ENCODE measurements at regions not wholly inside any gene's neighbourhood (a gene's known extent, or its start where the extent isn't known, plus 50 kb on each side); places are given as distances from the start of the nearest gene placed in this dataset.

DNA sequence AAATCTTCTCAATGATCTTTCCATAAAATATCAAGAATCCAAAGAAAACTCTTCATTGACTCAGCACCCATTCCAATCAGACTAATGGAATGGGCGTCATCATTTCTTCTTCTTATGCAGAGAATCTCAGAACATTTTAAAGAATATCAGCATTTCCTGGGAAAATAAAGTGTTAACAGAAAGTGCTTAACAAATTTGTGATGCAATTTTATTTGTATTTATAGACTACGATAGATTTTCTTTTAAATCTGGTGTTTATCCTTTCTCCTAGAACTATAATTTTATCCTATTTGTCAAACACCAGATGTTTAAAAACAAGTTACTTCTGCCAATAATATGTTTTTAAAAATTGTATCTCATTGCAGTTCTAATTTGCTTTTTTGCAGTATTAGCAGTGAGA, 330.7 kb downstream of the COL12A1 start:
- Histone ChIP-seq H3K36me3 (ENCODE audit: control insufficient read depth, insufficient read depth, low read length) (no peaks in the 10 kb centered on the region), H3K27me3 (ENCODE audit: control insufficient read depth, insufficient read depth, low read length) (no peaks in the 10 kb centered on the region), H3K4me3 (ENCODE audit: low read depth, low read length) (no peak overlapping the region)
- ChIA-PET CTCF (no interaction called here), POLR2A (no interaction called here)
- TF ChIP-seq, protein P1, sequence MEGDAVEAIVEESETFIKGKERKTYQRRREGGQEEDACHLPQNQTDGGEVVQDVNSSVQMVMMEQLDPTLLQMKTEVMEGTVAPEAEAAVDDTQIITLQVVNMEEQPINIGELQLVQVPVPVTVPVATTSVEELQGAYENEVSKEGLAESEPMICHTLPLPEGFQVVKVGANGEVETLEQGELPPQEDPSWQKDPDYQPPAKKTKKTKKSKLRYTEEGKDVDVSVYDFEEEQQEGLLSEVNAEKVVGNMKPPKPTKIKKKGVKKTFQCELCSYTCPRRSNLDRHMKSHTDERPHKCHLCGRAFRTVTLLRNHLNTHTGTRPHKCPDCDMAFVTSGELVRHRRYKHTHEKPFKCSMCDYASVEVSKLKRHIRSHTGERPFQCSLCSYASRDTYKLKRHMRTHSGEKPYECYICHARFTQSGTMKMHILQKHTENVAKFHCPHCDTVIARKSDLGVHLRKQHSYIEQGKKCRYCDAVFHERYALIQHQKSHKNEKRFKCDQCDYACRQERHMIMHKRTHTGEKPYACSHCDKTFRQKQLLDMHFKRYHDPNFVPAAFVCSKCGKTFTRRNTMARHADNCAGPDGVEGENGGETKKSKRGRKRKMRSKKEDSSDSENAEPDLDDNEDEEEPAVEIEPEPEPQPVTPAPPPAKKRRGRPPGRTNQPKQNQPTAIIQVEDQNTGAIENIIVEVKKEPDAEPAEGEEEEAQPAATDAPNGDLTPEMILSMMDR (IDR thresholded peaks at IDR 0.05; ENCODE audit: insufficient read depth, low read depth, low read length), result no peak
- no peak for DNase-seq (ENCODE audit: low read depth)

DNA sequence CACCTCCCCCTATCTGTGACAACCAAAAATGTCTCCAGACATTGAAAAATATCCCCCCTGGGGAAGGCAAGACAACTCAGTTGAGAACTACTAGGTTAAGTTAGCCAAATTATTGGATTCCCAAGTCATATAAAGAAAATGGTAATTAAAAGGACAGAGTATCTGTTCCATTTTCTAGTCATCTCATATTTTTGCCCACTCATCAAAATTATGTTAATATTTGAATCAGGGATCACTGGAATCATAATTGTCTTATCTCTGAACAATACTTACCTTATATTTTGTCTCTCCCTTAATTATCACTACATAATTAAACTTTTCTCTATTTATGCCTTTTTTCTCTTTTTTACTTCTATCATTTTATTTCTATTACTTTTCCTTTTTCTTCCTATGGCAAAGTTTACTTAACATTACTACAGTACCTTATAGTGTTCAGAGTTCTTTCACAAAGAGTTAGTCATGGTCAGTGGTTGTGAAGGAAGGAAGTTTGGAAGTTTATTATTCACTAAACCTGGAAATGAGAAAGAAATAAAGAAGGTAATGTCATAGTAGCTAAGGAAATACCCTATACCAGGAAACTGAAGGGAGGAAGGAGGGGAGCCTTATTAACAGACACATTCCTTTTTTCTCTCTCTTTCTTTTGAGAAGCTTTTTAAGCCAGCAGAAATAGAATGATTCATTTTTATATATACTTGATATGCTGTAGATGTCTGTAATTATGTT, 332.9 kb downstream of the COL12A1 start:
- ChIA-PET CTCF (no interaction called here), POLR2A (no interaction called here)
- TF ChIP-seq, protein P1 (IDR thresholded peaks at IDR 0.05; ENCODE audit: insufficient read depth, low read depth, low read length), result no peak
- H3K36me3 ChIP-seq (ENCODE audit: control insufficient read depth, insufficient read depth, low read length), result no peaks in the 10 kb centered on the region
- no peak overlapping the region for H3K4me3 ChIP-seq (ENCODE audit: low read depth, low read length)
- DNase-seq (ENCODE audit: low read depth), result no peak
- no peaks in the 10 kb centered on the region for H3K27me3 ChIP-seq (ENCODE audit: control insufficient read depth, insufficient read depth, low read length)

DNA sequence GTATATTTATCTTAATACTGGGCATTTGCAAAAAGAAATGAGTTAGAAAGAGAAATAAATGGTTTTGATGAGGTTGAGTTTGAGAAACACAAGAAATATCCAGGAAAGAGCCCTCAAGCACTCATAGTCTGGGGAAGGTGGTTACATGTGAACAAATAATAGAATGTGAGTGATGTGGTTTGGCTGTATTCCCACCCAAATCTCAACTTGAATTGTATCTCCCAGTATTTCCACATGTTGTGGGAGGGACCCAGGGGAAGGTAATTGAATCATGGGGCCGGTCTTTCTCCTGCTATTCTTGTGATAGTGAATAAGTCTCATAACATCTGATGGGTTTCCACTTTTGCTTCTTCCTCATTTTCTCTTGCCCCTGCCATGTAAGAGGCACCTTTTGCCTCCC, 334.1 kb downstream of the COL12A1 start:
- TF ChIP-seq, protein P1 (IDR thresholded peaks at IDR 0.05; ENCODE audit: insufficient read depth, low read depth, low read length), result no peak
- no peak overlapping the region for H3K4me3 ChIP-seq (ENCODE audit: low read depth, low read length)
- no peak for DNase-seq (ENCODE audit: low read depth)
- ChIA-PET POLR2A (no interaction called here), CTCF (no interaction called here)
- H3K36me3 ChIP-seq (ENCODE audit: control insufficient read depth, insufficient read depth, low read length), result no peaks in the 10 kb centered on the region
- H3K27me3 ChIP-seq (ENCODE audit: control insufficient read depth, insufficient read depth, low read length), result no peaks in the 10 kb centered on the region

DNA sequence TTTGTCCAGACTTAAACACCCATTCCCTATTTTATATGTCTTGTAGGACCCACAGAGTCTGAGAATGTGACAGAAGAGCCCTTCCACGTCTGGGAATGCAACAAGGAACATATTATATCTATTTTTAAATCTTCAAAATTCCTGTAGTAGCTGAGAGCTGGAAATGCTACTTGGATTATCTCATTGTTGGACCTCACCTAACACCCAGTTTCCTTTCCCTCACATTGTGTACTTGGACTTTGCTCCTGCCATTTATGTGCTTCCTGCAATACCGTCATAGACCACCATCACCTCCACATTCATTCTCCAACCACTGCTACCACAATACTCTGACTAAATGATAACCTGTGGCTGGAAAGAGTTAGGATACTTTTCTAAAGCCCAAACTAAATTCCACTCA, 335.4 kb downstream of the COL12A1 start:
- Histone ChIP-seq H3K27me3 (ENCODE audit: control insufficient read depth, insufficient read depth, low read length) (no peaks in the 10 kb centered on the region), H3K4me3 (ENCODE audit: low read depth, low read length) (no peak overlapping the region), H3K36me3 (ENCODE audit: control insufficient read depth, insufficient read depth, low read length) (no peaks in the 10 kb centered on the region)
- ChIA-PET CTCF (interaction anchor here (0.6 to 0.7 kb wide), 2 partner anchors 12 to 404 kb away, joined by 3 to 4 read pairs; no protein-coding TSS in a partner anchor), POLR2A (interaction anchor here (0.6 kb wide), 1 partner anchor 335 kb away, joined by 3 read pairs; no protein-coding TSS in a partner anchor)
- peak; percentile 65 for DNase-seq (ENCODE audit: low read depth)
- TF ChIP-seq, protein P1 (IDR thresholded peaks at IDR 0.05; ENCODE audit: insufficient read depth, low read depth, low read length), result 0 out of 2 replicates have a peak, but pooled peaks have one; percentile 1

DNA sequence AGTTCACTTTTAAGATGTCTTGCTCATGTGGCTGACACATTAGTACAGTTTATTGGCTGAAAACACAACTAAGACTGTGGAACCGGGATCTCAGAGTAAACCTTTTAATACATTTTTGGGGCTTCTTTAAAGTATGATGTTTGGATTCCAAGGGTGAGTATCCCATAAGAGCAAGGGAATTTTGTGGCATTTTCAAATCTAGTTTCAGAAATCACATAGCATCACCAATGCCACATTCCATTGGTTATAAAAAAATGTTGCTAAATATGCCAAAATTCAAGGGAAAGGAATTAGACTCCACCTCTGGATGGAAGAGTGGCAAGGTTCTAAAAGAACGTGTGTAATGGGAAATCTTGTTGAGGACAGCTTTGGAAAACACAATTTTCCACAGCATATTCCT, 338.6 kb downstream of the COL12A1 start:
- no peaks in the 10 kb centered on the region for H3K36me3 ChIP-seq (ENCODE audit: control insufficient read depth, insufficient read depth, low read length)
- no peak overlapping the region for H3K4me3 ChIP-seq (ENCODE audit: low read depth, low read length)
- CTCF ChIA-PET, result no interaction called here
- TF ChIP-seq, protein P1 (IDR thresholded peaks at IDR 0.05; ENCODE audit: insufficient read depth, low read depth, low read length), result no peak
- POLR2A ChIA-PET, result no interaction called here
- no peak for DNase-seq (ENCODE audit: low read depth)
- H3K27me3 ChIP-seq (ENCODE audit: control insufficient read depth, insufficient read depth, low read length), result no peaks in the 10 kb centered on the region

Measured in BJ (cell line).